ENCODE measurements at regions not wholly inside any gene's neighbourhood (a gene's known extent, or its start where the extent isn't known, plus 50 kb on each side); places are given as distances from the start of the nearest gene placed in this dataset.

DNA sequence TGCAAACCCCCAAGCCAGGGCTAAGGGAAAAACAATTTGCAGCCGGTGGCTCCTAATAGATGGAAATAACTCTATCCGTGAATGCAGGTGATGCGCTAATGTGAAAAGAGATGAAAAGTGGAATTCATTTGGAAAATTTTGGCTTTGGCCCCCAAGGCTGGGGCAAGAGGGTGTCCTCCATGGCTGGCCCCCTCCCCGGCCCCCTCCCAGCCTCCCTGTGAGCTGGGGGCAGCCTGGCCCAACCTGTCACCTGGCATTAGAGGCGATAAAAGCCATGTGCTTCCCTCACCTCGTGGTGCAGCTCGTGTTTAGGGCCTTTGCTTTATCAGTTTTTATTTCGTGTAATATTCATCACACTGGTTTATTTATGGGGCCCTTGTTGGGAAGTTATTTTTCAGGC lies 267.2 kb downstream of the ENGASE start:
- no peak for DNase-seq (ENCODE audit: low read depth in 2 of 2)

DNA sequence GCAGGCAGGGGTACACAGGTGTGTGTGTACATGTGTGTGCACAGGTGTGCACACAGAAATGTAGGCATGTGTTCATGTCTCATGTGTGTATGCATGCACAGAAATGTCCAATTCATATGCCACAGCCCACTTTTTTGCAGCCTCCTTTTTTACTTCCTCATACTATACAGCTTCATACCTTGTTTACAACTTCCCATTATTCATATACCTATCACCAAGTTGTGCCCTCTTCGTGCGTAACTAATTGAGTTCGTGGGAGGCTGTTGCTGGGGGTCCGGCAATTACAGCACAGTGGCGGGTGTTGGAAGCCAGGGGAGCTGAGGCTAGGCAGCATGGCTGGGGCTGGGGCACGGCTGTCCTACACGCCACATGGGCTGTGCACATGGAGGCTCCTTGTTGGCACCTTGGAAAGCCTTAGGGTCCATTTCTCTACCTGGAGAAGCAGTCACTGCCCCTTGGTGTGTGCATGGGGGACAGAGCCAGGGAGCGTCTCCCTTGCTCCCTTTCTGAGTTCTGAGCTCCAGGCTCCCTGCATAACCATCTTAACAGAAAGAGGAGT lies 266.7 kb downstream of the ENGASE start:
- DNase-seq (ENCODE audit: low read depth in 2 of 2), result no peak

DNA sequence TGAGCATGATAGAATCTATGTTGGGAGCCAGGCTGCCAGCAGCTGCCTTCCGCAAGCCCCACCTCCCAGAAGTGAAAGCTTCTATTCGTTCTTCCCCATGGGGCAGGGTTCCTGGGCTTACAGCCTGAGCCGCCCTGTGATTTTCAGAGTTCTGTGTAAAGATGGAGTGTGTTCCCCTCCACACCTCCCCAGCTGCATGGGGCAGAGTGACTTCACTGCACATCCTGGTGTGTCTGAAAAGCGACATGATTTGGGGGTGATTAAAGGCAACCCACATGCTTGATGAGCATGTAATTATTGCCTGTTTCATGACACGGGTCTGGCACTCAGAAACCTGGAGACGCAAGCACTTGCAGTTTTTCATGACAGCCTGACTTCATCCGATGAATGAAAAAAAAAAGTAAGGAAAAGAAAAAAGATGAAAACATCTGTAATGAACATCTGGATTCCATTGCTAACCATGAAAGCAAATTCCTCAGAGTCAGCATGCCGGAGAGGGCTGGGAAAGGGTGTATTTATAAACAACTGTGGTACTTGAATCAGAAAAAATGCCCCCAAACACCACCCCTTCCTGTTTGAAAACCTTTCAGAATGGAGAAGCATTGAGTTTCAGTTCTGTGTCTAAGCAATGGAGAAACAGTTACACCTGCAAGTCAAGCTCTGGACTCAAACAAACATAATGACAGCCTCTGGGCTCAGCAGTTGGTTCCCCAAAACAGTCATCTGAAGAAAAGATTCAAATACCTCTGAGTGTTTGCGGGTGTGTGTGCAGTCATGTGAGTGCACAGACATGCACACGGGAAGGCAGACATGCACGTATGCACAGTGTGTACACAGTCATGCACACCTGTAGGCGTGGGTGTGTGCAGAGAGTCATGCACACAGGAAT lies 266.0 kb downstream of the ENGASE start:
- DNase-seq (ENCODE audit: low read depth in 2 of 2), result no peak

DNA sequence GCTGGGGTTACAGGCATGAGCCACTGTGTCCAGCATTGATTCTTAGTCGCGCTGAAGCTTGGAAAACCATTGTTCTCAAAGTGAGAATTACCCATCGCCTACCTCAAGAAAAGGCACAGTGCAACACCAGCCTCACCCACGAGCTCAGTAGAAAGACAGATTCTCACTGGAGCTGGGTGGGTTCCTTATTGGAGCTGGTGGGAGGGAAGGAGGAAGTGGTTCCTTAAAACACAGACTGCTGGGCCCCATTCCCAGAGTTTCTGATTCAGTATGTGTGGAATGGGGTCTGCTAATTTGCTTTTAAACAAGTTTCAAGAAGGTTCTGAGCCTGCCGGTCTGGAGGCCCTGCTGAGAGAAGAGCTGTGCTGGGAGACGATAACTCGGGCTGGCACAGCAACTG lies 264.7 kb downstream of the ENGASE start:
- no peak for DNase-seq (ENCODE audit: low read depth in 2 of 2)

DNA sequence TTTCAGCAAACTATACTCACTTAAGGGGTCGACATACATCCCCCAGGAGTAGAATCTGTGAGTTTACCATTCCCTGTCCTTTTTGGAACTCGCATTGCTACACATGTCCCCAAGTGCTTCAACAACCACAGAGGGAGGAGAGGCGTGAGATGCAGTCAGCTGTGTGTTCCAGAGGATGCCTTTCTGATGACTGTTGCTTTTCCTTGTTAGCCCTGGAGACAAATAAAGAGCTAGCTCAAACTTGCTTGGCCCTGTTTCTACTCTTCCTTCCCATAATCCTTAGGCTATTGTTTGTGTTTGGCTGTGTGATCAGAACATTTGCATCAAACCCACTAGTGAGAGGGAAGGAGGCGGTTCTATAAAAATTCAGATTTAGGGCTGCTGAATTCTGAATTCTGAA lies 264.0 kb downstream of the ENGASE start:
- no peak for DNase-seq (ENCODE audit: low read depth in 2 of 2)

DNA sequence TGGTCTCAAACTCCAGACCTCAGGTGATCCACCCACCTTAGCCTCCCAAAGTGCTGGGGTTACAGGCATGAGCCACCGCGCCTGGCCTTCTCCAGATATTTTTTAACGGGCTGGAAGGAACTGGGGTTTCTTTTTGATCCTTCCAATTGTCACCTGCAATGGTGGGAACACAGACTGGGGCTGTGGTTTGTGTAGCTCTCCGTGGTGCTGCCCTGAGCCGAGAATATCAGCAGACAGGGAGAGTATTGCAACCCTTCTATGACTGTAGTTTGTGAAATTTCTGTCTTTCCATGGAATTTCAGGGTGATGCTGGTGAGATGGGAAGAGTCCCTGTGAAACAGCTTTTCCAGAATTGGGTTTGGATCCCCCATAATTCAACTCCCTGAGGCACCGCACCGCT lies 263.5 kb downstream of the ENGASE start:
- DNase-seq (ENCODE audit: low read depth in 2 of 2), result no peak

DNA sequence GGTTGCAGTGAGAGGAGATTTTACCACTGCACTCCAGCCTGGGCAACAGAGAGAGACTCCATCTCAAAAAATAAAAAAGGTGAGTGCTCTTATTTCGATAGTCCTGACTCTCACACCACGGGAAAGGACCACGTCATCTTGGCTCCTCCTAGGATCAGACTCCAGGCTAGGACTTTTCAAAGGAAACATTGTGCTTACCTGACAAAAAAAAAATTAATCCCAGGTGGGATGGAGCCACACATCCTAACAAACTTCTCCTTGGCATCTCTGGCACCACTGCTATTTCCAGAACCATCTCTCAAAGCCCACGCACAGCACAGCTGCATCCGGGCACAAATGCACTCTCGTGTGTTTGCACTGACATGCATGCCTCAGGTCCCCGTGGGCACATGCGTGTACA lies 262.4 kb downstream of the ENGASE start:
- DNase-seq (ENCODE audit: low read depth in 2 of 2), result no peak

DNA sequence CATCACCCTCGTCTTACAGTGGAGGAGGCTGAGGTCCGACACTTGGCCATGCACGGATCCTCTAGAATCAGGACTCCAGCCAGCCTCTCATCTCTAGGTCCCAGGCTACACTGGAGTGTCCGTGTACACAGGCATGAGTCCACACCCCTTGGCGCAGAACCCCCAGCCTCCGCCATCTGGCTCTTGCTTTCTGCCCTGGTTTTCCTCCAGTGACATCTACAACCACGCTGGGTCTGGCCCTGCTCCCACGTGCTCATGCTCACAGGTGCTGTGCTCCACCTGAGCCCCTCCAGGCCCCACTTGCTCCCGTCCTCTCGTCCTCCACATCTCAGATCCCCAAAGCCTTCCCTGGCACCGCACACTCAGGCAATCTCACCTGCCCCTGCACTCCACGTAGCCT lies 260.8 kb downstream of the ENGASE start:
- no peak for DNase-seq (ENCODE audit: low read depth in 2 of 2)

DNA sequence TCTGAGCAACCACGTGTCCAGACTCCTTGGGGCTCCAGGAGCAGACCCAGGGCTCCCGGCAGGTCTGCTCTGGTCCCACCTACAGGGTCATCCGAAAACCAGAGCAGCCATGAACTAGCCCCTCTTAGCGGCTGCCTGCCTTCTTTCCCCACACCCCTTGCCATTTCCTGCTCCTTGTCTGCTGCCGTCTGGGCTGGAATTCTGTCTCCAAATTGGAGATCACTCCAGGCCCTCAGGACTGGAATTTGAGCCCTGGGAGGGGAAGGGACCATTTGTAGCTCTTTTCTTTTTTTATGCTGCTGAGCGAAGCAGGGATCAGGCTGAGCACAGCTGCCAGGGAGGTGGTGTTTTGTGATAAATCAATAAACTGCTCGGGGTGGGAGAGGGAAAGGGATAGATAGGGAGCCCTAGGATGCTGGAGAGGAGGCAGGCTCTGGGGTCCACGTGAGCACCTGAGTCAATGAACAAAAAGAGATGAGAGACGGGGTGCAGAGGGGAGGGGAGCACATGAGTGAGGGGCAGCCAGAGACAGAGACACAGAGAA lies 257.5 kb downstream of the ENGASE start:
- DNase-seq (ENCODE audit: low read depth in 2 of 2), result no peak

DNA sequence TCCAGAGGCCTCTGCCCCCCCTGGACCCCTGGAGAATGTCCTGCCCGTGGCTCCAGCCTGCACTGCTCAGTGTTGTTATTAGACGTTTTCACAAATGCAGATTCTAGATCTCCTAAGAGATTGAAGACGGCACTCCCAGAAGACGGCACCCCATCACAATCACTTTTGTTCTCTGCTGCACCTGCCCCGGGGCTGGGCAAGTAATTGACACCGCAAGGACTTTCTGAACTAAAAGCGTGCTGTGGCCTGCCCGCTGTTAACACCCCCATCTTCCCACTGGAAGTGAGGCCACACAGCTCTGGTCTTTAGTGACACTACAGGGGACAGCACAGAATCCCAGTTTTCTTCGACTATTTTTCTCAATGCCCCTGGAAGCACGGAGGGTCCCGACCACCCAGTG lies 256.9 kb downstream of the ENGASE start:
- no peak for DNase-seq (ENCODE audit: low read depth in 2 of 2)

DNA sequence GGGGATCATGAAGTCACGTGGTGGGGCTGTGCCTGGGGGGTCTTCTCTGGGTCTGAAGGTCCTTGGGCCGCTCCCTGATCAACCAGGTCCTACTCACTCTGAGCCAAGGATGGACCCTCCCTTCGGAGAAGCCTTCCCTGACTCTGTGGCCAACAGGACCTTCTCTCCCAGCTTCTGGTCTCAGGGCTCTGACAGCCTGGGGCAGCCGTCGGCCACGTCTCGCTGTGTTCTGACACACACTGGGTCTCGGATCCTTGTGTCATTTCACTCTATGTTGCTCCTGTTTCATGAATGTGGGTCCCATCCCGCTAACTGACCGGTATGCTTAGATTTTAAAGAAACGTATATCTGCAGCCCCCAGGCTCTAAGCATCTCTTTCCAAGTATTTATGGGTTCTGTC lies 256.1 kb downstream of the ENGASE start:
- no peak for DNase-seq (ENCODE audit: low read depth in 2 of 2)

DNA sequence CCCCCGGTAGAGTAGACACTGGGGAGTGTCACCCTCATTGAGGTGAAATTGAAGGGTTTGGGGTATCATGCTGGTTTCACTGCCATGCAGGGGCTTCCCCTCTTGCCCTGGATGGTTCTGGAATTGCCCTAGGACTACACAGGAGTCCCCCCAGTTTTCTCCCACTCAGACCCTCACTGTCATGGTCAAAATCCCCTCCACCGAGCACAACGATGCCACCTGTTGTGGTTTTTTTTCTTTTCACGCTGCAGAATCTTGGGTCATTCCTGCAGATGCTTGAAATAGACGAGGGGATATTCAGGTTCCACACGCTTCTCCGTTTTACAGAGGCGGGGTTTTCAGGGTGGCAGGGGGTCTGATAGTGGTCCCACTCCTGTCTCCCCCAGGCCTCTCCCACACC lies 255.6 kb downstream of the ENGASE start:
- no peak for DNase-seq (ENCODE audit: low read depth in 2 of 2)

DNA sequence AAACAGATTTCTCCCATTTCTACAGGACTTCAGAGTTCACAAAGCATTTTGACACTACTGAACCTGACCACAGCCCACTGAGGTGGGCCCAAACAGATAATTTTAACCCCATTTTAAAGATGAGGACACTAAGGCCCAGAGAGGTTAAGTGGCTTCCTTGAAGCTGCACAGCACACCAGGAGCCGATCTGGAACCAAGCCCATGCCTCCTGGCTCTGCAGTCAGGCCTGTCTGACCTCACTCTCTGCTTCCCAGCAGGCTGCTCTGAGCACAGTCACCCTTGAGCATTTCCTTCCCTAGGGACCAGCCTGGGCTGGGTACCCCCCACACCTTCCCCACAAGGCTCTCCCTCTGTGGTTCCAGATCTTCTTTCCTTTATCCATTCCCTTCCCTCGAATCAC lies 252.2 kb downstream of the ENGASE start:
- no peak for DNase-seq (ENCODE audit: low read depth in 2 of 2)

DNA sequence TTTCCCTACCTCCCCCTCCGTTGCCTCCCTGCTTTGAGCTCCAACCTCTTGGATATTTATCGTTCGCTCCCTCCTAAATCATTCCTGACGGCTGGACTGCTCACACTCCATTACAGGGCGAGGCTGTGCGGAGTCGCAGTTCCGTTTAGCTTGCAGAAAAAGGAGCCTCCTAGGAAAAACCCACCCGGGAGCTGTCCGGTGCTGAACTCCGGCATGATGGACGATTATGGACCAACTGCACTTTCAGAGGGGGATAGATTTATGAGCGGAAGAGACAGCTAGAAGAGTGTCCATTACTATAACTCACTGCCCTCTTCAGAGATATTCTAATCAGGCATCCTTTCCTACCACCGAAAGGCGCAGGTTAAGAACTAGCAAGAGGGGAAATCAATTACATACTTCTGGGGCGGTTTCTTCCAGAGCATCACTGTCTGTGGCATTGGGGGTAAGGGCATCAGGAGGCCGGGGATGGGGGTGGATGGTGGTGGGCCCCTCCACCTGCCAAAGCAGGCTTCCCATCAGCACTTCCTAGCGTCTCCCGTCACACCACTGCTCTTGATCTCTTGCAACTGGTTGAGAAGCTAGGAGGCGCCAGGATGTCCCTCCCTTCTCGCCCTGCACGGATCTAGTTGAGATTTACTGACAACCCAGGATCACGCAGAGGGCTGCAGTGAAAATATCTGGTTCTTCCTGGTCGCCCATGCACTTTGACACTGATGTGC lies 251.2 kb downstream of the ENGASE start:
- no peak for DNase-seq (ENCODE audit: low read depth in 2 of 2)

DNA sequence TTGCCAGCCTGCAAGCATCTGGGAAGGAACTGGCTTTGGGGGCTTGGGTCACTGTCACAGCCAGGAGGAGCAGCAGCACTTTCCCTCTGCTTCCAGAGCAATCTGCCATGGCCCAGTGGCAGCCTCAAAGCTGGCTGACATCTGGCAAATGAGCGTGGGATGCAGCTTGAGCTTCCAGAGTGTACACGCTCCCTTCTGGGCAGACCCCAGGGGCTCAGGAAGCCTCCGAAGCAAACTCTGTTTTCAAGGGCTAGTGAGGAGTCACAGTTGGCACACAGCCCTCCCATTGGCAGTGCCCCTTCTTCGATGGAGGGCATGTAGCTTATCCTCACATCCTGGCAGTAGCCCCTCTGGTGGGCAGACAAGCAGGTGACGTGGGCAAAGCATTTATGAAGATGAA lies 249.6 kb downstream of the ENGASE start:
- no peak for DNase-seq (ENCODE audit: low read depth in 2 of 2)

DNA sequence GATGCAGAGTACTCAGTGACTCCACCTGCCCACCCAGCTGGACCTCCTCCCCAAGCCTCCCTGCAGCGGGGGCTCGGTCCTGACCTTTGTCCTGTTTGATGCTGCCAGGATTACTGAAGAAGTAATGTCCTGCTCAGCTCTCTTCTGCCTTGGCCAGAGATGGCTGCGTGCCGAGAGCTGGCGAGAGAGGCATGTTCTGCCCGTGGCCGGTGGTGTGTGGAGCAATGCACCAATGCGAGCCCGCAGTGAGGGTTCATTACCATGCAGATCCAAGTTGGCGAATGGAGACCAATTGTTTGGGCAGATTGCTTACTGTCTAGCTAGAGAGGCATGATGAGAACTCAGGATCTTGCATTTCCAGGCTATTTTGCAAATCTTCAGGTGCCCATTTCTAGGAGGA lies 248.9 kb downstream of the ENGASE start:
- DNase-seq (ENCODE audit: low read depth in 2 of 2), result no peak

DNA sequence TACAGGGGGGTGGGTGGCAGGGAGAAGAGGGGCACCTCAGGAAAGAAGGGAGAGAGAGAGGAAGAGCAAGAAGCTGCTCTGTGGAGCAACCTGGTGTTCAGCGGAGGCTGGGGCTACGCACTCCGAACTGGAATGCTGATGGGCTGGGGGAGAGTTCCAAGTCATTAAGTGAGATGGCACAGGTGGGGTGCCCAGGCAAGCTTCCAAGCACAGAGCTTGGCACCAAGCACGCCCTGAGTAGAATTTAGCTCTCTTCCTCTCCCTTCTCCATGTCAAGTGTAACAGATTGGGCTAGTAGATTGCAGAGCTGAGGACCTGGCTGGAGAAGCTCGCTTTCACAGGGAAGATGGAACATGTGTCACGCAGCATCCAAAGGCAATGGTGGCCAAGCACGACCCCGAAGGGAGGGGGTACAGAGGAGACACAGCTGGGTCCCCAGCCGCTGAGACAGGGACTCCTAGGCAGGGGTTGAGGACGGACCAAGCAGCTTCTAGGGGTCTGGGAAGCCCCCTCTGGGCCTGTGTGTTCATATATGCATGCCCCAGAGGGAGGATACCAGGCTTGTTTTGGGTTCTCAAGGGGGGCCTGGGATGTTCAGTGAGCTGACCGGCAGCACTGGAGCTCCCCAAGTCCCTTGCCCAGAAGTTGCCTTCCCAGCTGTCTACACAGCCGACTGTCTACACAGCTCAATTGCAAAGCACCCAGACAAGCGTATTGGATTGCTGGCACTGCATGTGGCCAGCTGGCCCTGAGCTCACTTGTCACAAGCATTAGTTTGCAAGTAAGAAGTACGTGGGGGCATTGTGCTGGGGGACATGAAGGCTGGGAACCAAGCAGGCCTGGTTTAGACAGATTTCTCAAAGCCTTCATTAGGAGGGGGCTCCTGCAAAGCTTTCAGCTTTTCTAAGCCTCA lies 247.8 kb downstream of the ENGASE start:
- DNase-seq (ENCODE audit: low read depth in 2 of 2), result no peak

DNA sequence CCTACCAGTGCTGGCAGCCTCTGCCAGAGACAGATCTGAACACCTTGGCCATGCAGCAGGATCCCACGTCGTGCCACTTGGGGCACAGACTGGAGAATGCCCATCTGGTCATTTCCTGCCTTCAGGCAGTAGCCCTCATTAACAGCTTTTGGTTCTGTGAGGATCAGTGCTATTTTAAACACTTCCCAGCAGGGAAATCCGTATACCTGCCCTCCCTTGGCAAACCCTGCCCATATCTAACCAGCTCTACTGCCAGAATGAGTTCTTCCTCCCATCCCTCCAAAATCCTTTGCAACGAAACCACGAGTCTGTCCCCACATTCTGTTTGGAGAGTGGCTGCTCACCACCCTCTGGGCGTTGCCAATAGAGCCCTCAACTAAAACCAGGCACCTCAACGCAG lies 245.7 kb downstream of the ENGASE start:
- no peak for DNase-seq (ENCODE audit: low read depth in 2 of 2)

DNA sequence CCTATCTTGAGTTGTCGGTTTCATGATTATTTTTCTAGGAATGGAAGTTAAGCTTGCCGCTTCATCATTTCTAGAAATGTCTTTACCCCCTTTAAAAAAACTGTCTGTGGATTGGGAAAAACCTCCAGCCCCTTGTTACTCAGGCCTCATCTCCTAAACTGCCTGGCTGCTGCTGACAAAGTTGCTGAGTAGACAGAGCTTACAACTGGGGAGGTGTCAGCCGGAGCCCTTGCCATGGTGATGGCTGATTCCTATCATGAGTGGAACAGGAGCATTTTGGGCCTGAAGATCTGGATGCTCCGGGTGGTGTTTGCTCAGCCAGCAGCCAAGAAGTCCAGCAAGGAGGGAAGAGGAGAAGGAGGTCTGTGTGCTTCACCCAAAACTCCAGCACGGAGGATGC lies 243.3 kb downstream of the ENGASE start:
- no peak for DNase-seq (ENCODE audit: low read depth in 2 of 2)

DNA sequence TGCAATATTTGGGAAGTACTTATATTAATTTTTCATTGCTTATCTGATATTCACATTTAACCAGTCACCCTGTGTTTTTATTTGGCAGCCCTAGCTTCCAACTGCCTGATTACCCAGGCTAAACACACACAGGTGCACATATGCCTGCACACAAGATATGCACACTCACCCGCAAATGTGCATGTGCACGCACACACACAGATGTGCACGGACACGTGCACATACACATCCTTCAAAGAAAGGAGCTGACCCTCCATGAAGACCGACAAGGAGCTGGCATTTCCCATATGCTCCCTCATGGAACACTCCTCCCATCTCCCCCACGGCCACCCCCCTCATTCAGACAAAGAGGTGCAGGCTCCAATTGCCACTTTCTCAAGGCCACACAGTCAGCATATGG lies 242.2 kb downstream of the ENGASE start:
- no peak for DNase-seq (ENCODE audit: low read depth in 2 of 2)

DNA sequence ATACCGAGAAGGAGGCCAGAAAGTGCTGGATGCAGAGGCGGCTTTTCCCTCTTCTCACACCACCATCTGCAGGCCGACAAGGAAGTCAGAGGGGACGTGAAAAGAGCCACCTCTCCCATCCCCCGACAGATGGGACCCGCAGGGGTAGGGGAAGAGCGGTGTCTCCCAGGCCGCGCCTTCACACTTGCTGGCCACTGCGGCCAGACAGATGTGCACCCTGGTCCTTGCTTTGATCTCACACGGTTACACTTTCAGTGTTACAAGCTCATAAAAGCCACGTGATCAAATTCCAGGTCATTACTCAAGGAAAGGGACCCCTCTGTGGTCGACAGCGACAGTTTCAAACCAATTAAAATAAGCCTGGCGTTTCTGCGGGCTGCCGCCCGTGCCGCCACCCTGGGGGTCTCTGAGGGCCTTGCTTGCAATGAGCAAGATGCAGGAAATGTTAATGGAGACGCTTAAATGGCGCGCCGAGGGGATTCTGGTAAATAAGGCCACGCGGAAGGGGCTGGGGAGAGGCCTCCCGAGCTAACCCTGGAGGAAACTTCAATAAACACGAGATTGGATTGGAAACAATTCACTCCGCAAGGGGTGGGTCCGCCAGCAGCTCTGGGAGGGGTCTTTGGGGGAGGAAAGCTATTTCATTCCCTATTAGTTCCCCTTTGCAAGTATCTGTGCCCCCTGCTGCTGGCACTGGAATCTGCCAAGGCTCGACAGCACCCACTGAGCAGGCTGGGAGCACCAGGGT lies 240.9 kb downstream of the ENGASE start:
- DNase-seq (ENCODE audit: low read depth in 2 of 2), result no peak

Measured in stimulated activated CD4-positive, alpha-beta T cell treated with anti-CD3 and anti-CD28 coated beads, Interleukin-1b, Interleukin-23, amount 100 ng/mL, for 4 hours (primary cell).